ENCODE measurements at regions not wholly inside any gene's neighbourhood (a gene's known extent, or its start where the extent isn't known, plus 50 kb on each side); places are given as distances from the start of the nearest gene placed in this dataset.
"Not testable (repeated sequence)": the region's sequence is repeated elsewhere in the genome, so short reads cannot be mapped to it uniquely, and the experiment has no call there.

- no peak for DNase-seq
These were observed 386.5 kb upstream of the SPRY2 start for GRCh38 chr13:80727321-80727975.

GRCh38 chr13:80726868-80727267, 385.9 kb upstream of the SPRY2 start:
- no peak for DNase-seq

GRCh38 chr13:80721689-80722088, 380.8 kb upstream of the SPRY2 start:
- no peak for DNase-seq

GRCh38 chr13:80718970-80719369, 378.0 kb upstream of the SPRY2 start:
- DNase-seq, result no peak

- DNase-seq, result no peak
These were observed 376.9 kb upstream of the SPRY2 start for GRCh38 chr13:80717776-80718175.

GRCh38 chr13:80716610-80717081, 375.7 kb upstream of the SPRY2 start:
- no peak for DNase-seq

- DNase-seq, result no peak
These were observed 371.1 kb upstream of the SPRY2 start for GRCh38 chr13:80712026-80712425.

- DNase-seq, result no peak
These were observed 367.9 kb upstream of the SPRY2 start for GRCh38 chr13:80708791-80709190.

GRCh38 chr13:80707000-80707983, 366.4 kb upstream of the SPRY2 start:
- DNase-seq, result no peak

- no peak for DNase-seq
These were observed 365.2 kb upstream of the SPRY2 start for GRCh38 chr13:80706164-80706471.

- no peak for DNase-seq
These were observed 364.6 kb upstream of the SPRY2 start for GRCh38 chr13:80705371-80706163.

GRCh38 chr13:80704369-80704768, 363.4 kb upstream of the SPRY2 start:
- no peak for DNase-seq

GRCh38 chr13:80695841-80696240, 354.9 kb upstream of the SPRY2 start:
- no peak for DNase-seq

GRCh38 chr13:80691814-80692213, 350.9 kb upstream of the SPRY2 start:
- DNase-seq, result not testable (repeated sequence)

- no peak for DNase-seq
These were observed 349.3 kb upstream of the SPRY2 start for GRCh38 chr13:80690208-80690607.

- DNase-seq, result no peak
These were observed 347.7 kb upstream of the SPRY2 start for GRCh38 chr13:80688593-80688992.

- DNase-seq, result no peak
These were observed 345.0 kb upstream of the SPRY2 start for GRCh38 chr13:80685942-80686341.

GRCh38 chr13:80684217-80684991, 343.5 kb upstream of the SPRY2 start:
- DNase-seq, result no peak

- DNase-seq, result no peak
These were observed 339.9 kb upstream of the SPRY2 start for GRCh38 chr13:80680786-80681366.

- no peak for DNase-seq
These were observed 338.5 kb upstream of the SPRY2 start for GRCh38 chr13:80679423-80679822.

GRCh38 chr13:80677227-80677626, 336.3 kb upstream of the SPRY2 start:
- DNase-seq, result no peak

- not testable (repeated sequence) for DNase-seq
These were observed 334.5 kb upstream of the SPRY2 start for GRCh38 chr13:80675442-80675841.

All from GDM1 (cell line).